K562 (cell line): ENCODE measurements at regions not wholly inside any gene's neighbourhood (a gene's known extent, or its start where the extent isn't known, plus 50 kb on each side); places are given as distances from the start of the nearest gene placed in this dataset.

ENCODE experiments used
- ATAC-seq: fragments of 200-7000 bp; cut with Tn5 transposase; 3 replicates; pipeline ENCODE4 v1.9.1; 2020; ENCODE audit warnings: moderate library complexity
- BruUV-seq: library from RNA; stranded (reverse); fragments of 400-500 nt; replicated peaks from 2 replicates; lab custom pipeline; 2021; lab: Mats Ljungman, UMichigan
- CTCF ChIA-PET: fragments of 300-600 bp; formaldehyde crosslinking; extraction: SDS; loops from one replicate; lab custom pipeline; 2021; ENCODE audit warnings: low intra/inter-chr PET ratio; lab: Yijun Ruan, JAX
- POLR2A ChIA-PET: fragments of 300-600, 350-650 bp; sonication (Branson Sonifier 250); formaldehyde crosslinking; extraction: SDS; loops from one replicate; lab custom pipeline; 2021; ENCODE audit warnings: antibody characterized with exemption, inconsistent platforms; lab: Yijun Ruan, JAX
- DNase-seq, 4 experiments: peaks; one replicate each; pipeline versions ENCODE4 v3.0.0 to v3.0.0-alpha.2; 2011 to 2018; ENCODE audit warnings: low spot score in 3 of 4, mixed read lengths in 3 of 4; ENCODE audit errors: extremely low read depth in 1 of 4
- FAIRE-seq: peaks from 2 replicates; lab custom pipeline; 2011; peaks lifted over from hg19 to GRCh38; lab: Jason Lieb, UNC
- H2AFZ ChIP-seq: 2 replicates; pipeline ENCODE4 v1.6.0; 2011; ENCODE audit warnings: low read depth, low read length, control low read depth, inconsistent platforms
- H3K27ac ChIP-seq: fragments of 200-600 bp; 3 replicates; pipeline ENCODE4 v1.8.0; 2011; ENCODE audit warnings: low read depth, mild to moderate bottlenecking, control low read depth, inconsistent platforms, low read length, moderate library complexity, mixed read lengths; ENCODE audit errors: extremely low read depth
- H3K27me3 ChIP-seq, 2 experiments: fragments of 300-600 bp in 1 of 2; 2 replicates in 1 of 2; 3 replicates in 1 of 2; pipeline versions ENCODE4 v1.6.0 to v1.8.0; 2011; ENCODE audit warnings: inconsistent platforms in 2 of 2, low read length in 2 of 2, mild to moderate bottlenecking in 1 of 2, mixed read lengths in 1 of 2, moderate library complexity in 1 of 2; ENCODE audit not compliant: control insufficient read depth in 2 of 2, insufficient read depth in 2 of 2
- H3K36me3 ChIP-seq: fragments of 300-600 bp; 3 replicates; pipeline ENCODE4 v1.8.0; 2011; ENCODE audit warnings: mild to moderate bottlenecking, low read length, inconsistent platforms; ENCODE audit not compliant: control insufficient read depth, insufficient read depth
- H3K4me1 ChIP-seq, 2 experiments: fragments of 200-600 bp in 1 of 2; replicated peaks in 1 of 2; 2 replicates in 1 of 2; 3 replicates in 1 of 2; pipeline versions ENCODE4 v1.5.1 to v1.8.0; 2011; ENCODE audit warnings: inconsistent platforms in 2 of 2, low read length in 2 of 2, mild to moderate bottlenecking in 1 of 2, mixed read lengths in 1 of 2, moderate library complexity in 1 of 2; ENCODE audit not compliant: control insufficient read depth in 2 of 2, insufficient read depth in 2 of 2
- H3K4me2 ChIP-seq: 2 replicates; pipeline ENCODE4 v1.6.1; 2011; ENCODE audit warnings: low read length, control low read depth, inconsistent platforms, mixed read lengths; ENCODE audit not compliant: insufficient read depth
- H3K4me3 ChIP-seq: fragments of 200-600 bp; sonication (generic), shearing (Covaris generic); 2 replicates; pipeline ENCODE4 v1.5.1; 2016; ENCODE audit warnings: control low read depth, inconsistent platforms
- H3K79me2 ChIP-seq: fragments of 200-600 bp; 3 replicates; pipeline ENCODE4 v1.8.0; 2011; ENCODE audit warnings: low read length, inconsistent platforms; ENCODE audit not compliant: control insufficient read depth, insufficient read depth
- H3K9ac ChIP-seq, 2 experiments: 2 replicates each; pipeline versions ENCODE4 v1.6.0 to v1.6.1; 2011; ENCODE audit warnings: low read depth in 2 of 2, low read length in 2 of 2, control low read depth in 1 of 2, inconsistent platforms in 1 of 2, mild to moderate bottlenecking in 1 of 2, mixed read lengths in 1 of 2; ENCODE audit not compliant: insufficient read depth in 1 of 2
- H3K9me1 ChIP-seq: one replicate; pipeline ENCODE4 v1.6.0; 2011; ENCODE audit warnings: inconsistent platforms, mild to moderate bottlenecking, low read length, moderate library complexity; ENCODE audit not compliant: control insufficient read depth, insufficient read depth
- H3K9me3 ChIP-seq: replicated peaks from 2 replicates; pipeline ENCODE4 v1.5.1; 2011; ENCODE audit warnings: low read depth, low read length, inconsistent platforms; ENCODE audit not compliant: control insufficient read depth, insufficient read depth
- H4K20me1 ChIP-seq: replicated peaks from 2 replicates; pipeline ENCODE4 v1.6.1; 2011; ENCODE audit warnings: low read length, inconsistent platforms, mixed read lengths; ENCODE audit not compliant: control insufficient read depth, insufficient read depth
- FOXM1 ChIP-seq, 2 experiments: fragments of 450-650 bp in 1 of 2; sonication (generic) in 1 of 2; formaldehyde crosslinking in 1 of 2; IDR thresholded peaks; 2 replicates each; pipeline versions ENCODE4 v1.6.1 to v1.9.0; 2017 to 2022; ENCODE audit warnings: low read depth in 2 of 2, mild to moderate bottlenecking in 2 of 2, missing genetic modification reagents in 1 of 2, moderate library complexity in 1 of 2
- HIVEP1 ChIP-seq: fragments of 250-450 bp; sonication (Bioruptor Pico); IDR thresholded peaks from 2 replicates; pipeline ENCODE4 v1.4.0; 2020; ENCODE audit warnings: mild to moderate bottlenecking
- NELFE ChIP-seq: IDR thresholded peaks from 2 replicates; pipeline ENCODE4 v1.6.1; 2011; ENCODE audit warnings: mild to moderate bottlenecking; ENCODE audit not compliant: insufficient read depth, insufficient read length
- PHB2 ChIP-seq: fragments of 450-650 bp; IDR thresholded peaks from 2 replicates; pipeline ENCODE4 v1.6.1; 2017; ENCODE audit warnings: low read depth
- SMAD3 ChIP-seq: fragments of 450-650 bp; formaldehyde crosslinking; conservative IDR thresholded peaks from 2 replicates; pipeline ENCODE4 v1.4.0; 2020; ENCODE audit warnings: mild to moderate bottlenecking
- TRIM24 ChIP-seq, 2 experiments: fragments of 450-650 bp; IDR thresholded peaks; 2 replicates each; pipeline ENCODE4 v1.6.1; 2016
- ZBTB1 ChIP-seq: sonication (generic); formaldehyde crosslinking; IDR thresholded peaks from 2 replicates; pipeline ENCODE4 v1.8.1; 2023; ENCODE audit warnings: missing genetic modification reagents, low read depth, mild to moderate bottlenecking, borderline replicate concordance
- ZBTB34 ChIP-seq: fragments of 250-450 bp; sonication (Bioruptor Pico); IDR thresholded peaks from 2 replicates; pipeline ENCODE4 v1.8.0; 2021; ENCODE audit warnings: mild to moderate bottlenecking, moderate library complexity
- ZNF436 ChIP-seq: fragments of 250-450, 450-650 bp; sonication (Bioruptor Pico); formaldehyde crosslinking; IDR thresholded peaks from 2 replicates; pipeline ENCODE4 v1.7.0; 2020; ENCODE audit warnings: mild to moderate bottlenecking
- WGBS: fragments of 100-300 bp; shearing (Covaris generic); methylation state at CpG from one replicate; pipeline ENCODE4 v1.1.6; 2016; ENCODE audit warnings: low coverage, mixed read lengths; ENCODE audit not compliant: insufficient coverage; ENCODE audit errors: missing lambda C conversion rate; 5-methylcytosine and 5-hydroxymethylcytosine counted together
- in situ Hi-C: fragments of 300-500 bp; cut with MboI; formaldehyde crosslinking; loops from 4 replicates; pipeline ENCODE4 v1.15.0; 2018; ENCODE audit warnings: inconsistent platforms, mixed read lengths
- intact Hi-C: fragments of 100-400 bp; cut with micrococcal nuclease; formaldehyde crosslinking; loops from 2 replicates; pipeline ENCODE4 v1.14.2; 2022

- POLR2A ChIA-PET, result no interaction called here
Measured at GRCh38 chr18:28476302-28476701, 299.4 kb upstream of the CDH2 start.

More at GRCh38 chr18:28476302-28476701, 299.4 kb upstream of the CDH2 start:
- BruUV-seq, result no TSS peak
- Histone ChIP-seq H3K9me1 (no peaks in the 10 kb centered on the region), H3K4me1 (no peaks in the 10 kb centered on the region), H2AFZ (no peak overlapping the region), H3K9me3 (no peaks in the 10 kb centered on the region), H3K27ac (no peak overlapping the region), H4K20me1 (no peaks in the 10 kb centered on the region)
- CTCF ChIA-PET, result no interaction called here
- no peak for FAIRE-seq
- WGBS, result 4% methylated on average over 2 of the region's 2 CpGs
- no peak for TF ChIP-seq TRIM24 (IDR thresholded peaks at IDR 0.05)
- no peak for TF ChIP-seq ZBTB1
- TF ChIP-seq SMAD3 (CRISPR knock-in tag), result no peak
- TF ChIP-seq ZNF436 (CRISPR knock-in tag), result no peak
- no peak for TF ChIP-seq ZBTB34
- no peak for TF ChIP-seq PHB2
- TF ChIP-seq HIVEP1 (CRISPR knock-in tag), result no peak
- TF ChIP-seq FOXM1 (IDR thresholded peaks at IDR 0.05; ENCODE audit: low read depth), result no peak
- TF ChIP-seq FOXM1 (CRISPR knock-in tag; IDR thresholded peaks at IDR 0.05; ENCODE audit: low read depth), result no peak
- no peak for TF ChIP-seq NELFE
- TF ChIP-seq, all 486 proteins: peak for 0
- Histone ChIP-seq H3K4me3 (no peak overlapping the region), H3K36me3 (no peaks in the 10 kb centered on the region), H3K9ac (no peak overlapping the region), H3K79me2 (no peaks in the 10 kb centered on the region), H3K4me2 (no peak overlapping the region), H3K27me3 (no peaks in the 10 kb centered on the region)
- ATAC-seq (no peak), DNase-seq (no peak)
- intact Hi-C loops, result no loop called here
- in situ Hi-C loops, result no loop called here
